ENCODE measurements at regions not wholly inside any gene's neighbourhood (a gene's known extent, or its start where the extent isn't known, plus 50 kb on each side); places are given as distances from the start of the nearest gene placed in this dataset.
"Not testable (repeated sequence)": the region's sequence is repeated elsewhere in the genome, so short reads cannot be mapped to it uniquely, and the experiment has no call there.

GRCh38 chr2:240191001-240191400, 50.5 kb upstream of the OTOS start:
- ATAC-seq (no peak), DNase-seq (ENCODE audit: low spot score) (peak; percentile 37)
- intact Hi-C loops (cut with DNase I) = no loop called here

GRCh38 chr2:240192661-240193060, 52.2 kb upstream of the OTOS start:
- intact Hi-C loops (cut with DNase I) = no loop called here
- DNase-seq (ENCODE audit: low spot score) = no peak
- ATAC-seq = no peak

GRCh38 chr2:240194341-240194762, 53.9 kb upstream of the OTOS start:
- intact Hi-C loops (cut with DNase I); DNase-seq (ENCODE audit: low spot score): not testable (repeated sequence)
- peak; percentile 28 for ATAC-seq

GRCh38 chr2:240195316-240195861, 54.9 kb upstream of the OTOS start:
- intact Hi-C loops (cut with DNase I) = no loop called here
- no peak for ATAC-seq
- DNase-seq (ENCODE audit: low spot score) = no peak

GRCh38 chr2:240196716-240197461, 56.4 kb upstream of the OTOS start:
- no peak for DNase-seq (ENCODE audit: low spot score)
- no peak for ATAC-seq
- intact Hi-C loops (cut with DNase I) = no loop called here

- ATAC-seq (no peak), DNase-seq (ENCODE audit: low spot score) (no peak)
- intact Hi-C loops (cut with DNase I) = no loop called here
These were observed 57.1 kb upstream of the OTOS start for GRCh38 chr2:240197462-240198139.

- DNase-seq (ENCODE audit: low spot score) (no peak), ATAC-seq (no peak)
- intact Hi-C loops (cut with DNase I) = no loop called here
These were observed 57.8 kb upstream of the OTOS start for GRCh38 chr2:240198226-240198625.

GRCh38 chr2:240199133-240199870, 58.8 kb upstream of the OTOS start:
- no peak for DNase-seq (ENCODE audit: low spot score)
- no peak for ATAC-seq
- intact Hi-C loops (cut with DNase I) = no loop called here

GRCh38 chr2:240200230-240201051, 60.0 kb upstream of the OTOS start:
- intact Hi-C loops (cut with DNase I) = no loop called here
- no peak for ATAC-seq
- no peak for DNase-seq (ENCODE audit: low spot score)

- DNase-seq (ENCODE audit: low spot score) (no peak), ATAC-seq (no peak)
- intact Hi-C loops (cut with DNase I) = no loop called here
These were observed 61.4 kb upstream of the OTOS start for GRCh38 chr2:240201866-240202265.

- intact Hi-C loops (cut with DNase I) = no loop called here
- DNase-seq (ENCODE audit: low spot score) = no peak
- no peak for ATAC-seq
These were observed 62.1 kb upstream of the OTOS start for GRCh38 chr2:240202586-240202985.

- DNase-seq (ENCODE audit: low spot score) (peak; percentile 43), ATAC-seq (no peak)
- intact Hi-C loops (cut with DNase I) = no loop called here
These were observed 62.8 kb upstream of the OTOS start for GRCh38 chr2:240203031-240203787.

GRCh38 chr2:240203788-240204270, 63.4 kb upstream of the OTOS start:
- intact Hi-C loops (cut with DNase I) = no loop called here
- ATAC-seq (no peak), DNase-seq (ENCODE audit: low spot score) (no peak)

- ATAC-seq (no peak), DNase-seq (ENCODE audit: low spot score) (no peak)
- intact Hi-C loops (cut with DNase I) = no loop called here
These were observed 64.2 kb upstream of the OTOS start for GRCh38 chr2:240204431-240205276.

GRCh38 chr2:240205348-240205747, 64.9 kb upstream of the OTOS start:
- DNase-seq (ENCODE audit: low spot score) (no peak), ATAC-seq (no peak)
- intact Hi-C loops (cut with DNase I) = no loop called here

GRCh38 chr2:240205772-240206171, 65.3 kb upstream of the OTOS start:
- DNase-seq (ENCODE audit: low spot score) (no peak), ATAC-seq (no peak)
- intact Hi-C loops (cut with DNase I) = no loop called here

- intact Hi-C loops (cut with DNase I) = no loop called here
- ATAC-seq (no peak), DNase-seq (ENCODE audit: low spot score) (no peak)
These were observed 66.2 kb upstream of the OTOS start for GRCh38 chr2:240206630-240207029.

Data from sciatic nerve (tissue), 2 donors.